ENCODE measurements at regions not wholly inside any gene's neighbourhood (a gene's known extent, or its start where the extent isn't known, plus 50 kb on each side); places are given as distances from the start of the nearest gene placed in this dataset.

DNA sequence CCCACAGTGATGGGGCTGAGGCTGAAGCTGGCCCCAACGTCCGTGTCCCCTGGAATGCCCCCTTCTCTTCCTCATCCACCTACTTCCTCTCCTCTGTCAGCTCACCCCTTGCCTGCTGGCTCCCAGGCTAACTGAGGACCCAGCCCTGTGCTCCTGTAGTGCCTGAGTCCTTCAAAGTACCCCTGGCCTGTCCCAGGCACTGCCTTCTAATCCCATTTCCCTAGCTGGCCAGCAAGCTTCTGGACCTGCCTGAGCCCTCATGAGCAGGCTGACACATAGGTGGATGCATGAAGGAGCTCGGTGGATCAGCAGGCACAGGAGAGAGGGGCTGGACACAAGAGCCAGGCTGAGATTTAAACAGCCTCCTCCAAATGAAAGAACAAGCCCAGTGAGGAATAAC is 650.8 kb downstream of the NPHP4 start:
- no peak for DNase-seq (ENCODE audit: low read depth)
- no peak overlapping the region for H3K4me3 ChIP-seq (replicated peaks; ENCODE audit: low read depth, low read length)
- TF ChIP-seq, protein P1, sequence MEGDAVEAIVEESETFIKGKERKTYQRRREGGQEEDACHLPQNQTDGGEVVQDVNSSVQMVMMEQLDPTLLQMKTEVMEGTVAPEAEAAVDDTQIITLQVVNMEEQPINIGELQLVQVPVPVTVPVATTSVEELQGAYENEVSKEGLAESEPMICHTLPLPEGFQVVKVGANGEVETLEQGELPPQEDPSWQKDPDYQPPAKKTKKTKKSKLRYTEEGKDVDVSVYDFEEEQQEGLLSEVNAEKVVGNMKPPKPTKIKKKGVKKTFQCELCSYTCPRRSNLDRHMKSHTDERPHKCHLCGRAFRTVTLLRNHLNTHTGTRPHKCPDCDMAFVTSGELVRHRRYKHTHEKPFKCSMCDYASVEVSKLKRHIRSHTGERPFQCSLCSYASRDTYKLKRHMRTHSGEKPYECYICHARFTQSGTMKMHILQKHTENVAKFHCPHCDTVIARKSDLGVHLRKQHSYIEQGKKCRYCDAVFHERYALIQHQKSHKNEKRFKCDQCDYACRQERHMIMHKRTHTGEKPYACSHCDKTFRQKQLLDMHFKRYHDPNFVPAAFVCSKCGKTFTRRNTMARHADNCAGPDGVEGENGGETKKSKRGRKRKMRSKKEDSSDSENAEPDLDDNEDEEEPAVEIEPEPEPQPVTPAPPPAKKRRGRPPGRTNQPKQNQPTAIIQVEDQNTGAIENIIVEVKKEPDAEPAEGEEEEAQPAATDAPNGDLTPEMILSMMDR (IDR thresholded peaks at IDR 0.05; ENCODE audit: low read length, missing control alignments) = no peak

DNA sequence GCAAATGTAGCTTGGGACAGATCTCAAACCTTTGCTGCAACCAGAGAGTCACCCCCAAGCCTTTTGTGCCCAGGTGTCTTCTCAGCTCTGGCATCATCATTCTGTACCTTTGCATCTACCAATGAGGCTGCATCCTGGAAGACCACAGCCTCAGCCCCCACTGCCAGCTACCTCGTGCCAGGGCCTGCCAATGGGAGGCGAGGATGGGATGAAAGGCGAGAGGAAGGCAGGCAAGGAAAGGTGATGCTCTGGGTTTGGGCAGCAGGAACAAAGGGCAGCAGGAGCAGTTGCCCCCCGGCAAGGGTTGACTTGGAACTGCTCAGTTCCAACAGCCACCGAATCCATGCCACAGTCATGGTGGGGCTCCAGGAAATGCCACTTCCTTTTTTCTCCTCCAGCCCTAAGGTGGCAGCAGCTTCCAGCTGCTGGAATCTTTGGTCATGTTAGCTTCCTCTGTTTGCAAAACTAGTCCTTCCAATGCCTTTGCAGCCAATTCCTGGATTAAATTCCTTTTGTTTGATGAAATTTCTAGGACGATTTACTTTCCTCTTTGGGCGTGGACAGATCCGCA is 651.6 kb downstream of the NPHP4 start:
- TF ChIP-seq, protein P1 (IDR thresholded peaks at IDR 0.05; ENCODE audit: low read length, missing control alignments) = no peak
- no peak overlapping the region for H3K4me3 ChIP-seq (replicated peaks; ENCODE audit: low read depth, low read length)
- DNase-seq (ENCODE audit: low read depth) = no peak

DNA sequence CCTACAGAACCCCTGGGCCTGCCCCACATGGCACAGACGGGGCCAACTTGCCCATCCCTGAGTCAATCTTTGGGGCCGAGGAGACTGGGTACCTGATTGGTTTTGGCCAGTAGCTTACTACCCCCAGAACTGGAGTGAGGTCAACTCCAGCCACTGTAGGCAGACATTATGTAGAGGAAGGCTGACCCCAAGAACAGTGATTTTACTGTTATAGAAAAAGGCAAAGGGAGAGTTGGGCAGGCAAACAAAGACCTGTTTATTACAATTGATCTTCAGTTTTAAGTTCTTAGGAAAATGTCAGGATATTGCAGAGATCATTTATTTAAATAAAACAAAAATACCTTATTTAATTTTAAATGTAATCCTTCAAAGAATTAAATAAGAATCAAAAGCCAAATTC is 653.8 kb downstream of the NPHP4 start:
- no peak for DNase-seq (ENCODE audit: low read depth)
- TF ChIP-seq, protein P1 (IDR thresholded peaks at IDR 0.05; ENCODE audit: low read length, missing control alignments) = no peak
- no peak overlapping the region for H3K4me3 ChIP-seq (replicated peaks; ENCODE audit: low read depth, low read length)

DNA sequence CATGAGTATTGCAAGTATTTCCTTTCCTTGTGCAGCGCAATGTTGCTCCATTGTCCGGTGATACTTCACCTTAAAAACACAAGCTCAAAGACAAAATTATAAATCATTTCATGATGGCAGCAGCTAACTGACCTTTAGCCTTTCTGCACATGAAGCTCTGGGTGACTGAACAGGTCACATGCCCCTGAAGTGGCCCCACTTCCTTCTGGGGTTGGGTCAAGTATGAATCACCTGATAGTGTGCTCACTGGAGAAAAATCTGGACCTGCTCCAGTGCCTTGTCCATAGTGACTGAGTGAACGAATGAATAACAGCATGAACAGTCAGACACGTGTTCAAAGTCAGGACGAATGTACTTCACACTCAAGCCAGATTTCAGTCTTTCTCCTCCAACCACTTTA is 658.9 kb downstream of the NPHP4 start:
- DNase-seq (ENCODE audit: low read depth) = no peak
- no peak overlapping the region for H3K4me3 ChIP-seq (replicated peaks; ENCODE audit: low read depth, low read length)
- TF ChIP-seq, protein P1 (IDR thresholded peaks at IDR 0.05; ENCODE audit: low read length, missing control alignments) = no peak

DNA sequence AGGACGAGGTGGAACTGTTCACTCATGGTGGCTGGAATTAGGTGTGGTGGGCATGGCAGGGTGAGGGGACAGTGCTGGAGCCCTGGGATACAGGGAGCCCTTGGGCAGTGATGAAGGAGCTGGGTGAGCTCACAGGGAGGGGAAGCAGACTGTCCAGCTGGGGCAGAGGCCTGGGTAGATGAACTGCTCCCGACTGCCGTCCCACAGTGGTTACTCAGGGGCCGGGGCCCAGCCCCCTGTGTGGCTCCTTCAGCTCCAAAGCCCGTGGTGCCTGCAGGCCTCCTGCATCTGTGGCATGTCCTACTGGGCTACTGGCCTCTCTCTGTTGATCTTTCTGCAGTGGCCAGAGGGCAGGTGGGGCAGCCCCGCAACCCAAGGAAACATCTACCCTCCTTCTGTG is 661.1 kb downstream of the NPHP4 start:
- DNase-seq (ENCODE audit: low read depth) = no peak
- TF ChIP-seq, protein P1 (IDR thresholded peaks at IDR 0.05; ENCODE audit: low read length, missing control alignments) = no peak
- H3K4me3 ChIP-seq (replicated peaks; ENCODE audit: low read depth, low read length) = no peak overlapping the region

DNA sequence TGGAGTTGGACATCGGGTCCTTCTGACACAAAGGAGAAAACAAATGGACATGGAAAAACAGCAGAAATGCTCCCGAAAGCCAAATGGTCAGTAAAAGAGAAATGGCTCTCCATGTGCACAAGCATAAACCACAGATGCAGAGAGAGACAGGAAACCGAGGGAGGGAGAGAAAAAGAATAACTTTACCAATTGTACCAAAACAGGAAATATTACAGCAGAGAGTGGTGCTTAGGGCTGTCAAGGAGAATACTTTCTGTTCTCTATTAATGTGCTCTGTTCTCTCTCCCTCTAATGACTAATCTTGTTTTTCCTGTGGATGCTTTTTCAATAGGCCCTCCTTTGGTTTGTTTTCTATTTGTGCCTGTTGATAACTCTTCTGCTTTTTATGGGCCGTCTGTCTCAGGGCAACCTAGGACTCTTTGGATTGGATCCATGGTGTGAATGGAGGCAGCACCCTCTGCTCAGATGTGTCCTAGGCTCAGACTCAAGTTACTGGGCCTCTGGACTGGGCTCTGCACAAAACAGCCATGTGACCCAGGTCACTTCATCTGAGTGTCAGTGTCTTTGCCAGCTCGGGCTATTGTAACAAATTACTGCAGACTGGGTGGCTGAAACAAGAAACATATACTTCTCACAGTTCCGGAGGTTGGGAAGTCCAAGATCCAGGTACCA is 663.0 kb downstream of the NPHP4 start:
- DNase-seq (ENCODE audit: low read depth) = no peak
- H3K4me3 ChIP-seq (replicated peaks; ENCODE audit: low read depth, low read length) = no peak overlapping the region
- TF ChIP-seq, protein P1 (IDR thresholded peaks at IDR 0.05; ENCODE audit: low read length, missing control alignments) = no peak

DNA sequence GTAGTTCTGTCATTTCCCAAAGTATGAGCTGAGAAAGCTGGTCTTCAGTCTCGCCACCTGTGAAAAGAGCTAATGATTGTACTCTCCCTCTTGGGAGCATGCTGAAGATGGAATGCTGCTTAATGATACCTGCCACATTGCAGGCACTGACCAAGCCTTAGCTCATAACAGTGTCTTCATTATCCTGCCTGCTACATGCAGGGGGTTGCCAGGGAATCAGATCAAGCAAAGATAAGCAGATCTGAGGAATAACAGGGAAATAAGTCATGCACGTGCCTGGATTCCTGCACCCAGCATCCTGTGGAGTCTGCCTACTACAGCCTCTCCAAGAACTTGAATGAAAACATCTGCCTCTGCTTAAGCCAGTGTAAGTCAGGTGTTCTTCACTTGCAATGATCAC is 667.3 kb downstream of the NPHP4 start:
- no peak for DNase-seq (ENCODE audit: low read depth)
- TF ChIP-seq, protein P1 (IDR thresholded peaks at IDR 0.05; ENCODE audit: low read length, missing control alignments) = no peak
- H3K4me3 ChIP-seq (replicated peaks; ENCODE audit: low read depth, low read length) = no peak overlapping the region

All from fibroblast of pulmonary artery (primary cell).